ENCODE measurements at regions not wholly inside any gene's neighbourhood (a gene's known extent, or its start where the extent isn't known, plus 50 kb on each side); places are given as distances from the start of the nearest gene placed in this dataset.
A peak's percentile ranks its signal among the peaks of the same experiment; 100 is the strongest.

DNA sequence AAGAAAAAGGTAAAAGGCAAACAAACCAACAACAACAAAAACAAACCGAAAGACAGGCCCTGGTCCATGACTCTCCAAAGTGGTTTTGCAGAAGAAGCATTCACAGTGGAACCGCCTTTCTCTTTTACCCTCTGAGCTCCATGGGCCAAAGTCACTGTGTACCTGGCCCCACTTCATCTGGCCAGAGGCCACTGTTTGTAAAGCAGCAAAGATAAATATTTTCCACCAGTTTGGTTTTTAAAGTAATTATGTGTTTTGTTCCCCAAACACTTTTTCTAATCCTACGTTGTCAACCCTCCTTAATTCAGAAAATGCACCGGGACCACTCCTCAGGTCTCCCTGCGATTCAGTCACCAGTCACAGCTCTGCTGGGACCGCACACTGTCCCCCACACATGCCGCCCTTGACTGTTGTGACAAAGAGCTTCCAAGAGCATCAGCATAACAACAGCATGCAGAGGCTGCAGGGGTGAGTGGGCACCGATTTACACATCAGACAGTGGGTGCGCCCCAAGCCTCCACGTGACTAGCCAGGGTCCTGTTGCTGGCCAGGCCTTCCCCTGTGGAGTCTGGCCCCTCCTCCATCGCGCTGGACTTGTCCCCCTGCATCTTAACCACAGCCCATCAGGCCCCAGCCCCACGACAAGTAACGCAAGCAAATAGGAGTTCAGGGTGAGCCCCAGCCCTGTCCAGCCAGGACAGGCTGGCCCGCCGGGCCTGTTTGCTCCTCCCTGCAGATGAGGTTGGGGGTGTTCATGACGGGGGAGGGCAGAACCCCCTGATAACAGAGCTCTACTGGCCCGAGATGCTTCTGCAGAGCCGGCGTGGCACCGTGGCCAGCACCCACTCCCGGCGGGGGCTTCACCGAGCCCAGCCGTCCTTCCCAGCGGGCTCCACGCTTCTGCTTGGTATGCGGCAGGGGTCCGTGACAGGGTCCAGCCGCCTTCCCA is 65.2 kb upstream of the DIO3 start:
- Histone ChIP-seq H3K36me3 (ENCODE audit: insufficient read depth, low read length) (no peaks in the 10 kb centered on the region), H3K27ac (ENCODE audit: low read depth in 1 of 2, low read length in 2 of 2) (no peak overlapping the region), H3K4me3 (ENCODE audit: low read length) (no peak overlapping the region), H3K9me3 (ENCODE audit: control insufficient read depth in 1 of 2, insufficient read depth in 1 of 2, low read length in 2 of 2) (peaks cover 0 to 19% of the 10 kb centered on the region in 2 experiments), H3K4me1 (ENCODE audit: insufficient read depth, low read length) (no peaks in the 10 kb centered on the region), H3K27me3 (ENCODE audit: control insufficient read depth in 1 of 2, insufficient read depth in 2 of 2, low read length in 2 of 2) (peaks cover 0 to 11% of the 10 kb centered on the region in 2 experiments)
- Mint-ChIP-seq H3K27ac (no peak overlapping the region), H3K9me3 (no peaks in the 10 kb centered on the region), H3K36me3 (ENCODE audit: low read depth) (no peaks in the 10 kb centered on the region), H3K4me3 (no peak overlapping the region), H3K27me3 (peaks cover 32% of the 10 kb centered on the region), H3K4me1 (ENCODE audit: low read depth) (no peaks in the 10 kb centered on the region)
- POLR2A ChIA-PET = no interaction called here
- ATAC-seq (ENCODE audit: poor library complexity) = no peak
- DNase-seq = peak in 1 of 14 experiments; percentile 15
- TF ChIP-seq, protein P1, sequence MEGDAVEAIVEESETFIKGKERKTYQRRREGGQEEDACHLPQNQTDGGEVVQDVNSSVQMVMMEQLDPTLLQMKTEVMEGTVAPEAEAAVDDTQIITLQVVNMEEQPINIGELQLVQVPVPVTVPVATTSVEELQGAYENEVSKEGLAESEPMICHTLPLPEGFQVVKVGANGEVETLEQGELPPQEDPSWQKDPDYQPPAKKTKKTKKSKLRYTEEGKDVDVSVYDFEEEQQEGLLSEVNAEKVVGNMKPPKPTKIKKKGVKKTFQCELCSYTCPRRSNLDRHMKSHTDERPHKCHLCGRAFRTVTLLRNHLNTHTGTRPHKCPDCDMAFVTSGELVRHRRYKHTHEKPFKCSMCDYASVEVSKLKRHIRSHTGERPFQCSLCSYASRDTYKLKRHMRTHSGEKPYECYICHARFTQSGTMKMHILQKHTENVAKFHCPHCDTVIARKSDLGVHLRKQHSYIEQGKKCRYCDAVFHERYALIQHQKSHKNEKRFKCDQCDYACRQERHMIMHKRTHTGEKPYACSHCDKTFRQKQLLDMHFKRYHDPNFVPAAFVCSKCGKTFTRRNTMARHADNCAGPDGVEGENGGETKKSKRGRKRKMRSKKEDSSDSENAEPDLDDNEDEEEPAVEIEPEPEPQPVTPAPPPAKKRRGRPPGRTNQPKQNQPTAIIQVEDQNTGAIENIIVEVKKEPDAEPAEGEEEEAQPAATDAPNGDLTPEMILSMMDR (IDR thresholded peaks at IDR 0.05) = no peak
- CTCF ChIA-PET = no interaction called here
- intact Hi-C loops (cut with DNase I, micrococcal nuclease) = no loop called here

DNA sequence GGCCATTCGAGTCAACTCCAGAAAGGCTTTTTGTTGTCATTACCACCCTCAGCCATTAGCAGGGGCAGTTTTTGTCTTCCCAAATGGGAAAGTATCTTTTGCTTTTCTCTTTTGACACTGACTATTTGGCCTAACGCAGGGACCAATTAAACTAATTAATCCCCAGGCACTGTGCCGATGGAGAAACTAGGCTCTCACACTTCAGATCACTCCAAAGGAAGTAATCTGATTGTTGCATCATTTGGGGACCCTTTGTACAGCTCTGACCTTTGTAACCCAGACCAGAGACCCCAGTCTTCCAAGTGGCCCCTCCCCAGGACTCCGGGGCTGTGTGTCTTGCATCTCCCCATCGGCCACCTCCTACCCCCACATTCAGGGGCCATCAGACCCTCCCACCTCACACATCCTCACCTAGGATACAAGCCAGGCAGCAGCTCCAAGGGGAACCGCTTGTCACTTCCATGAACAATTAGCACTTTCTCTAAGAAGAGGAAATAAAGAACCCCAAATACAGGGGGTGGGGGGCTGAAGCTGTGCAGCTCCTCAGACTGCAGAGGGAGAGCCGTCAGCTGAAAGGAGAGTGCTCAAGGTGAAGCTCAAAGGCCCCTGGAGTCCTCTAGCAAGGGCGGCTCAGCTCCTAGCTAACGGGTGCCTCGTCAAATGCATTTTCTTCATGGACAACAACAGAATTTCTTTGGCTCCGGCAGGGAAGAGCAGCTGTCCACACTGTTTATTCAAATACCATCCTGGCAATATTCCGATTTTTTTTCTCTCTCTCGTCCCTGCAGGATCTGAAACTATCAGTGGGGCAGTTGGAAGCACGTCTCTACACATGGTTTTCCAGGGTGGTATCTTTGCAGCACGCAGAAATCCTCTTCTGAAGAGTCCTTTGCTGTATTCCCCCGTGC is 64.3 kb upstream of the DIO3 start:
- peaks cover 0 to 9% of the 10 kb centered on the region in 2 experiments for H3K27me3 ChIP-seq (ENCODE audit: control insufficient read depth in 1 of 2, insufficient read depth in 2 of 2, low read length in 2 of 2)
- no peak overlapping the region for H3K4me3 Mint-ChIP-seq
- H3K36me3 ChIP-seq (ENCODE audit: insufficient read depth, low read length) = no peaks in the 10 kb centered on the region
- H3K9me3 Mint-ChIP-seq = no peaks in the 10 kb centered on the region
- H3K27me3 Mint-ChIP-seq = peaks cover 25% of the 10 kb centered on the region
- ATAC-seq (ENCODE audit: poor library complexity) (no peak), DNase-seq (peak in 1 of 14 experiments; percentile 7)
- no peaks in the 10 kb centered on the region for H3K4me1 Mint-ChIP-seq (ENCODE audit: low read depth)
- peaks cover 0 to 19% of the 10 kb centered on the region in 2 experiments for H3K9me3 ChIP-seq (ENCODE audit: control insufficient read depth in 1 of 2, insufficient read depth in 1 of 2, low read length in 2 of 2)
- H3K27ac ChIP-seq (ENCODE audit: low read depth in 1 of 2, low read length in 2 of 2) = no peak overlapping the region
- no peak overlapping the region for H3K27ac Mint-ChIP-seq
- no peak overlapping the region for H3K4me3 ChIP-seq (ENCODE audit: low read length)
- no peaks in the 10 kb centered on the region for H3K36me3 Mint-ChIP-seq (ENCODE audit: low read depth)
- POLR2A ChIA-PET = no interaction called here
- CTCF ChIA-PET = no interaction called here
- no peaks in the 10 kb centered on the region for H3K4me1 ChIP-seq (ENCODE audit: insufficient read depth, low read length)
- intact Hi-C loops (cut with DNase I, micrococcal nuclease) = no loop called here
- TF ChIP-seq, protein P1 (IDR thresholded peaks at IDR 0.05) = no peak

DNA sequence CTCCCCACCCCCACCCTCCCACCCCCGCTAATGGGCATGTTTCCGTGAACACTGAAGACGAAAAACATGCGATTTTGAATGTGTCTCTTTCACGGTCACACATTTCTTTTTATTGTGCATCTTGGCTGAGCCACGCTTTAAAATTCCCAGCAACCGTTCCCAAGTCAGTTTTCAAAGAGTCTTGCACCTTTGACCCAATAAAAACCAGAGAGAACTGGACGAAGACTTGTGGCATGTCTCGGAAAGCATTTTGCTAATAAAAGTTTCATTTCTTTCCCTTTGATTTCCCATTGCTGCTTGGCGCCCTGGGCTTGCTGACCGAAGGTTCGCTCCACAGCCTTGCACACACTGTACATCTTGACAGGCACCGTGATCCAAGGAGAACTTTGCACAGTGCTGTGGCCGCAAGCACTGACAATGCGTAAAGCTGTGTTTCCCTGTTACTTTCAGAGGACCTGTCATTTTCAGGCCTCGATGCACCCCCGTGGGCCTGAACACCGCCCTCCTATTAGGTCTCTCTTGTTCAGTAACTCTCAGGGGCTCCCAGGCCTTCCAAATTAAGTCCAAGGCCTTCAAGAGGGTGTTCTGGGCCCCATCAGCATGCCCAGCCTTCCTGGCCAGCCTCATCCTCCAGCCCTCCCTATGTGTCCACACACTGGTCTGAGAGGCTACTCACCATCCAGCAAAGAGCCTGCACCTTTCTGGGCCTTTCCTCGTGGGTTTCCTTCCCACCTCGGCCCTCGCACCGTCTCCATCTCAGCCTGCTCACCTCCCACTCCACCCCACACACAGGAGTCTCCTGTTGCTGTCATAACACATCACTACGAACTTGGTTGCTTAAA is 63.4 kb upstream of the DIO3 start:
- peak in 1 of 14 experiments; percentile 19 for DNase-seq
- H3K36me3 ChIP-seq (ENCODE audit: insufficient read depth, low read length) = no peaks in the 10 kb centered on the region
- Mint-ChIP-seq H3K27me3 (peaks cover 23% of the 10 kb centered on the region), H3K27ac (no peak overlapping the region), H3K36me3 (ENCODE audit: low read depth) (no peaks in the 10 kb centered on the region), H3K4me3 (no peak overlapping the region), H3K4me1 (ENCODE audit: low read depth) (no peaks in the 10 kb centered on the region), H3K9me3 (no peaks in the 10 kb centered on the region)
- ChIA-PET CTCF (no interaction called here), POLR2A (no interaction called here)
- no peak for ATAC-seq (ENCODE audit: poor library complexity)
- peaks cover 0 to 7% of the 10 kb centered on the region in 2 experiments for H3K27me3 ChIP-seq (ENCODE audit: control insufficient read depth in 1 of 2, insufficient read depth in 2 of 2, low read length in 2 of 2)
- TF ChIP-seq, protein P1 (IDR thresholded peaks at IDR 0.05) = no peak
- H3K9me3 ChIP-seq (ENCODE audit: control insufficient read depth in 1 of 2, insufficient read depth in 1 of 2, low read length in 2 of 2) = peaks cover 0 to 20% of the 10 kb centered on the region in 2 experiments
- H3K27ac ChIP-seq (ENCODE audit: low read depth in 1 of 2, low read length in 2 of 2) = no peak overlapping the region
- H3K4me1 ChIP-seq (ENCODE audit: insufficient read depth, low read length) = no peaks in the 10 kb centered on the region
- H3K4me3 ChIP-seq (ENCODE audit: low read length) = no peak overlapping the region
- intact Hi-C loops (cut with DNase I, micrococcal nuclease) = no loop called here

Measured in CD4-positive, alpha-beta T cell (primary cell).